HEK293 (cell line): ENCODE measurements at regions not wholly inside any gene's neighbourhood (a gene's known extent, or its start where the extent isn't known, plus 50 kb on each side); places are given as distances from the start of the nearest gene placed in this dataset.

Experiments used
- CTCF ChIA-PET: fragments of 350-600 bp; formaldehyde crosslinking; extraction: SDS; loops from one replicate; lab custom pipeline; 2021; ENCODE audit warnings: antibody characterized with exemption; lab: Yijun Ruan, JAX
- POLR2A ChIA-PET: fragments of 300-600 bp; formaldehyde crosslinking; extraction: SDS; loops from one replicate; lab custom pipeline; 2020; ENCODE audit warnings: antibody characterized with exemption, inconsistent platforms; lab: Yijun Ruan, JAX
- H3K27ac ChIP-seq: fragments of 200-500 bp; sonication (Bioruptor generic); 2 replicates; pipeline ENCODE4 v1.5.1; 2014; ENCODE audit warnings: low read depth, low read length, control low read depth, inconsistent platforms; ENCODE audit errors: extremely low read depth
- H3K36me3 ChIP-seq, 2 experiments: fragments of 200-500 bp in 1 of 2; sonication (Bioruptor generic) in 1 of 2; 1 replicate in 1 of 2; 2 replicates in 1 of 2; pipeline ENCODE4 v1.5.1; 2014 to 2017; ENCODE audit warnings: inconsistent platforms in 2 of 2, low read length in 2 of 2; ENCODE audit not compliant: control insufficient read depth in 2 of 2, insufficient read depth in 1 of 2
- H3K4me1 ChIP-seq: fragments of 200-500 bp; sonication (Bioruptor generic); 2 replicates; pipeline ENCODE4 v1.5.1; 2014; ENCODE audit warnings: mild to moderate bottlenecking, low read length, inconsistent platforms; ENCODE audit not compliant: control insufficient read depth, insufficient read depth
- H3K4me3 ChIP-seq: 2 replicates; pipeline ENCODE4 v1.5.1; 2011; ENCODE audit warnings: low read depth, mild to moderate bottlenecking, control low read depth, low read length, moderate library complexity
- H3K9me3 ChIP-seq: fragments of 200-500 bp; sonication (Bioruptor generic); 2 replicates; pipeline ENCODE4 v1.5.1; 2014; ENCODE audit warnings: low read depth, low read length, inconsistent platforms; ENCODE audit not compliant: control insufficient read depth, insufficient read depth
- ATF2 ChIP-seq: fragments of 450-650 bp; formaldehyde crosslinking; IDR thresholded peaks from 2 replicates; pipeline ENCODE4 v1.5.1; 2016; ENCODE audit warnings: missing biosample characterization, missing genetic modification characterization, low read depth
- FEZF1 ChIP-seq: fragments of 450-650 bp; formaldehyde crosslinking; IDR thresholded peaks from 2 replicates; pipeline ENCODE4 v1.5.1; 2016; ENCODE audit warnings: missing biosample characterization, missing genetic modification characterization
- GLIS2 ChIP-seq: fragments of 450-650 bp; formaldehyde crosslinking; IDR thresholded peaks from 2 replicates; pipeline ENCODE4 v1.5.1; 2016; ENCODE audit warnings: missing biosample characterization, missing genetic modification characterization
- REST ChIP-seq: fragments of 450-650 bp; formaldehyde crosslinking; IDR thresholded peaks from 2 replicates; pipeline ENCODE4 v1.5.1; 2016; ENCODE audit warnings: missing biosample characterization, missing genetic modification characterization
- ZBTB6 ChIP-seq: fragments of 450-650 bp; formaldehyde crosslinking; IDR thresholded peaks from 2 replicates; pipeline ENCODE4 v1.5.1; 2017; ENCODE audit warnings: missing biosample characterization, missing genetic modification characterization
- ZNF148 ChIP-seq: fragments of 450-650 bp; formaldehyde crosslinking; IDR thresholded peaks from 2 replicates; pipeline ENCODE4 v1.5.0; 2017; ENCODE audit warnings: missing biosample characterization, missing genetic modification characterization, borderline replicate concordance
- ZNF223 ChIP-seq: fragments of 450-650 bp; formaldehyde crosslinking; IDR thresholded peaks from 2 replicates; pipeline ENCODE4 v1.5.1; 2016; ENCODE audit warnings: missing biosample characterization, missing genetic modification characterization
- ZNF239 ChIP-seq: fragments of 450-650 bp; formaldehyde crosslinking; IDR thresholded peaks from 2 replicates; pipeline ENCODE4 v1.5.1; 2016; ENCODE audit warnings: missing biosample characterization, missing genetic modification characterization
- ZNF394 ChIP-seq: fragments of 450-650 bp; formaldehyde crosslinking; IDR thresholded peaks from 2 replicates; pipeline ENCODE4 v1.5.1; 2016; ENCODE audit warnings: missing biosample characterization, missing genetic modification characterization, mild to moderate bottlenecking, moderate library complexity, borderline replicate concordance
- ZNF416 ChIP-seq: fragments of 450-650 bp; formaldehyde crosslinking; IDR thresholded peaks from 2 replicates; pipeline ENCODE4 v1.5.1; 2016; ENCODE audit warnings: missing biosample characterization, missing genetic modification characterization
- ZNF426 ChIP-seq: fragments of 450-650 bp; formaldehyde crosslinking; IDR thresholded peaks from 2 replicates; pipeline ENCODE4 v1.5.1; 2017; ENCODE audit warnings: missing biosample characterization, missing genetic modification characterization, mild to moderate bottlenecking, inconsistent platforms, moderate library complexity
- ZNF560 ChIP-seq: fragments of 450-650 bp; formaldehyde crosslinking; IDR thresholded peaks from 2 replicates; pipeline ENCODE4 v1.5.1; 2017; ENCODE audit warnings: missing biosample characterization, missing genetic modification characterization, borderline replicate concordance
- ZNF600 ChIP-seq: fragments of 450-650 bp; formaldehyde crosslinking; IDR thresholded peaks from 2 replicates; pipeline ENCODE4 v1.5.1; 2016; ENCODE audit warnings: missing biosample characterization, missing genetic modification characterization
- ZNF677 ChIP-seq: fragments of 450-650 bp; IDR thresholded peaks from 2 replicates; pipeline ENCODE4 v1.5.0; 2018; ENCODE audit warnings: missing biosample characterization, mild to moderate bottlenecking, missing genetic modification characterization, moderate library complexity
- ZNF701 ChIP-seq: fragments of 450-650 bp; formaldehyde crosslinking; IDR thresholded peaks from 2 replicates; pipeline ENCODE4 v1.5.1; 2016; ENCODE audit warnings: missing biosample characterization, missing genetic modification characterization

GRCh38 chr3:104521606-104522336 is 844.9 kb upstream of the ALCAM start:
- no peak overlapping the region for H3K4me3 ChIP-seq
- ChIA-PET CTCF (interaction anchor here (0.7 kb wide), 1 partner anchor 242 kb away, joined by 3 read pairs; no protein-coding TSS in a partner anchor), POLR2A (no interaction called here)
- no peak overlapping the region for H3K27ac ChIP-seq
- no peaks in the 10 kb centered on the region for H3K4me1 ChIP-seq
- H3K36me3 ChIP-seq, result no peaks in the 10 kb centered on the region
- H3K9me3 ChIP-seq, result no peaks in the 10 kb centered on the region
- no peak for TF ChIP-seq ZNF148 (tag by site-specific recombination)
- TF ChIP-seq ZNF239, result no peak
- TF ChIP-seq FEZF1 (tag by site-specific recombination), result no peak
- no peak for TF ChIP-seq ATF2 (tag by site-specific recombination)
- TF ChIP-seq ZNF426, result no peak
- TF ChIP-seq ZBTB6 (tag by site-specific recombination), result no peak
- TF ChIP-seq ZNF416, result no peak
- no peak for TF ChIP-seq ZNF701 (tag by site-specific recombination)
- no peak for TF ChIP-seq ZNF677 (tag by site-specific recombination)
- no peak for TF ChIP-seq ZNF560 (tag by site-specific recombination)
- no peak for TF ChIP-seq ZNF223 (tag by site-specific recombination)

- ChIA-PET CTCF (no interaction called here), POLR2A (no interaction called here)
- TF ChIP-seq ZNF600 (tag by site-specific recombination) (no peak), ZNF394 (no peak), REST (tag by site-specific recombination) (no peak), GLIS2 (tag by site-specific recombination) (no peak)
- H3K9me3 ChIP-seq, result no peaks in the 10 kb centered on the region
- H3K27ac ChIP-seq, result no peak overlapping the region
- no peaks in the 10 kb centered on the region for H3K36me3 ChIP-seq
- H3K4me3 ChIP-seq, result no peak overlapping the region
- H3K4me1 ChIP-seq, result no peaks in the 10 kb centered on the region
Observed at GRCh38 chr3:104523136-104523535, 843.6 kb upstream of the ALCAM start.
